Anterior cingulate cortex (tissue), 58 donors: ENCODE measurements at regions not wholly inside any gene's neighbourhood (a gene's known extent, or its start where the extent isn't known, plus 50 kb on each side); places are given as distances from the start of the nearest gene placed in this dataset.
"Not testable (repeated sequence)": the region's sequence is repeated elsewhere in the genome, so short reads cannot be mapped to it uniquely, and the experiment has no call there.

ENCODE experiments used
- DNase-seq, 58 donors: peaks; one replicate each; lab custom pipeline; 2025; lab: John Stamatoyannopoulos, UW

- DNase-seq, result no peak
These were observed 122.9 kb upstream of the PTPRG start for GRCh38 chr3:61438253-61439121.

- DNase-seq, result no peak
These were observed 122.3 kb upstream of the PTPRG start for GRCh38 chr3:61439122-61439458.

GRCh38 chr3:61442696-61443095 is 118.7 kb upstream of the PTPRG start:
- no peak for DNase-seq

- DNase-seq, result no peak
These were observed 117.5 kb upstream of the PTPRG start for GRCh38 chr3:61443886-61444285.

GRCh38 chr3:61444782-61445181 is 116.6 kb upstream of the PTPRG start:
- no peak for DNase-seq

GRCh38 chr3:61445924-61446323 is 115.4 kb upstream of the PTPRG start:
- no peak for DNase-seq

GRCh38 chr3:61446341-61446740 is 115.0 kb upstream of the PTPRG start:
- DNase-seq, result no peak

- no peak for DNase-seq
These were observed 113.0 kb upstream of the PTPRG start for GRCh38 chr3:61448378-61448777.

- DNase-seq, result no peak
These were observed 111.9 kb upstream of the PTPRG start for GRCh38 chr3:61449327-61450040.

- DNase-seq, result no peak
These were observed 110.5 kb upstream of the PTPRG start for GRCh38 chr3:61450866-61451265.

GRCh38 chr3:61451841-61452240 is 109.5 kb upstream of the PTPRG start:
- DNase-seq, result no peak

GRCh38 chr3:61452535-61453090 is 108.8 kb upstream of the PTPRG start:
- DNase-seq, result no peak

GRCh38 chr3:61454006-61454585 is 107.3 kb upstream of the PTPRG start:
- peak in 1 of 58 donors; percentile 3 for DNase-seq

- DNase-seq, result no peak
These were observed 106.6 kb upstream of the PTPRG start for GRCh38 chr3:61454801-61455200.

- no peak for DNase-seq
These were observed 100.7 kb upstream of the PTPRG start for GRCh38 chr3:61460636-61461035.

- no peak for DNase-seq
These were observed 98.2 kb upstream of the PTPRG start for GRCh38 chr3:61463191-61463590.

- no peak for DNase-seq
These were observed 96.7 kb upstream of the PTPRG start for GRCh38 chr3:61464518-61465140.

- no peak for DNase-seq
These were observed 95.0 kb upstream of the PTPRG start for GRCh38 chr3:61466357-61466756.

GRCh38 chr3:61483997-61484396 is 77.4 kb upstream of the PTPRG start:
- DNase-seq, result no peak

- DNase-seq, result no peak
These were observed 68.0 kb upstream of the PTPRG start for GRCh38 chr3:61493339-61493738.

- not testable (repeated sequence) for DNase-seq
These were observed 67.1 kb upstream of the PTPRG start for GRCh38 chr3:61494309-61494708.
